ENCODE measurements at regions not wholly inside any gene's neighbourhood (a gene's known extent, or its start where the extent isn't known, plus 50 kb on each side); places are given as distances from the start of the nearest gene placed in this dataset.
"Not testable (repeated sequence)": the region's sequence is repeated elsewhere in the genome, so short reads cannot be mapped to it uniquely, and the experiment has no call there.

- H3K4me1 ChIP-seq; ATAC-seq; H3K36me3 ChIP-seq; DNase-seq; H3K9me3 ChIP-seq; H3K27me3 ChIP-seq; intact Hi-C loops (cut with DNase I); H3K4me3 ChIP-seq; H3K27ac ChIP-seq: not testable (repeated sequence)
- whole genome bisulfite sequencing, 2 donors: 71 to 78% methylated on average over 4 of the region's 4 CpGs
These were observed 767.5 kb downstream of the FOXD4L6 start for GRCh38 chr9:40361018-40361417.

GRCh38 chr9:40330958-40331357 is 797.5 kb downstream of the FOXD4L6 start:
- intact Hi-C loops (cut with DNase I); DNase-seq; H3K4me3 ChIP-seq; ATAC-seq; H3K27ac ChIP-seq; H3K9me3 ChIP-seq; H3K27me3 ChIP-seq; H3K4me1 ChIP-seq; H3K36me3 ChIP-seq: not testable (repeated sequence)
- WGBS, 2 donors: 93 to 94% methylated on average over 2 of the region's 2 CpGs

- H3K27me3 ChIP-seq; H3K4me1 ChIP-seq; DNase-seq; H3K9me3 ChIP-seq; H3K36me3 ChIP-seq; H3K27ac ChIP-seq; intact Hi-C loops (cut with DNase I); ATAC-seq; H3K4me3 ChIP-seq: not testable (repeated sequence)
- WGBS, 2 donors: no CpG with 5 or more reads among the region's 8 CpGs
These were observed 799.6 kb downstream of the FOXD4L6 start for GRCh38 chr9:40328907-40329306.

GRCh38 chr9:40326179-40326578 is 802.3 kb downstream of the FOXD4L6 start:
- H3K27ac ChIP-seq; H3K27me3 ChIP-seq; ATAC-seq; H3K4me1 ChIP-seq; intact Hi-C loops (cut with DNase I); DNase-seq; H3K4me3 ChIP-seq; H3K9me3 ChIP-seq; H3K36me3 ChIP-seq: not testable (repeated sequence)
- no CpG with 5 or more reads among the region's 2 CpGs for WGBS, 2 donors

- H3K4me1 ChIP-seq; ATAC-seq; H3K27ac ChIP-seq; intact Hi-C loops (cut with DNase I); H3K9me3 ChIP-seq; H3K36me3 ChIP-seq; H3K27me3 ChIP-seq; DNase-seq; H3K4me3 ChIP-seq: not testable (repeated sequence)
- 91 to 100% methylated on average over 2 of the region's 6 CpGs for WGBS, 2 donors
These were observed 805.8 kb downstream of the FOXD4L6 start for GRCh38 chr9:40322730-40323129.

- H3K4me1 ChIP-seq; intact Hi-C loops (cut with DNase I); DNase-seq; H3K27me3 ChIP-seq; H3K9me3 ChIP-seq; H3K36me3 ChIP-seq; H3K4me3 ChIP-seq; H3K27ac ChIP-seq: not testable (repeated sequence)
- WGBS, 2 donors: no CpG with 5 or more reads among the region's 4 CpGs
- peak in 1 of 8 donors; percentile 34 for ATAC-seq
These were observed 806.6 kb downstream of the FOXD4L6 start for GRCh38 chr9:40321857-40322256.

GRCh38 chr9:40321204-40321603 is 807.3 kb downstream of the FOXD4L6 start:
- H3K27me3 ChIP-seq; H3K9me3 ChIP-seq; ATAC-seq; DNase-seq; H3K4me1 ChIP-seq; H3K4me3 ChIP-seq; intact Hi-C loops (cut with DNase I); H3K27ac ChIP-seq; H3K36me3 ChIP-seq: not testable (repeated sequence)
- WGBS, 2 donors: no CpG with 5 or more reads among the region's 2 CpGs

- no CpG with 5 or more reads among the region's 1 CpG for WGBS, 2 donors
- ATAC-seq; H3K36me3 ChIP-seq; intact Hi-C loops (cut with DNase I); H3K9me3 ChIP-seq; DNase-seq; H3K4me3 ChIP-seq; H3K27me3 ChIP-seq; H3K4me1 ChIP-seq; H3K27ac ChIP-seq: not testable (repeated sequence)
These were observed 813.3 kb downstream of the FOXD4L6 start for GRCh38 chr9:40315215-40315614.

GRCh38 chr9:40289999-40290398 is 838.5 kb downstream of the FOXD4L6 start:
- intact Hi-C loops (cut with DNase I); H3K4me1 ChIP-seq; ATAC-seq; H3K27me3 ChIP-seq; H3K4me3 ChIP-seq; DNase-seq; H3K36me3 ChIP-seq; H3K27ac ChIP-seq; H3K9me3 ChIP-seq: not testable (repeated sequence)
- 93 to 96% methylated on average over 4 of the region's 6 CpGs for WGBS, 2 donors
